Right lobe of liver (tissue), 4 donors: ENCODE measurements at regions not wholly inside any gene's neighbourhood (a gene's known extent, or its start where the extent isn't known, plus 50 kb on each side); places are given as distances from the start of the nearest gene placed in this dataset.

Experiments
- CTCF ChIP-seq, 4 donors: fragments of 200-600 bp in 3 of 4; fragments of 450-650 bp in 1 of 4; IDR thresholded peaks; one replicate each; pipeline versions ENCODE4 v1.5.1 to v1.8.0; 2016 to 2022; ENCODE audit warnings: antibody characterized with exemption in 4 of 4, mild to moderate bottlenecking in 2 of 4
- POLR2A ChIP-seq: fragments of 450-650 bp; IDR thresholded peaks from one replicate; pipeline ENCODE4 v1.6.1; 2017; ENCODE audit warnings: antibody characterized with exemption, mild to moderate bottlenecking
- donor health status: DM: no; HTN: no; CAD: no.
- donor health status: DM: no; HTN: no; CAD: no.
- donor health status: DM: no; HTN: yes; CAD: no.

- TF ChIP-seq POLR2A = no peak
- no peak for TF ChIP-seq CTCF (IDR thresholded peaks at IDR 0.05)
Measured at GRCh38 chr17:77619326-77619725, 339.2 kb upstream of the TNRC6C start.
